ENCODE measurements at regions not wholly inside any gene's neighbourhood (a gene's known extent, or its start where the extent isn't known, plus 50 kb on each side); places are given as distances from the start of the nearest gene placed in this dataset.
"Not testable (repeated sequence)": the region's sequence is repeated elsewhere in the genome, so short reads cannot be mapped to it uniquely, and the experiment has no call there.

DNA sequence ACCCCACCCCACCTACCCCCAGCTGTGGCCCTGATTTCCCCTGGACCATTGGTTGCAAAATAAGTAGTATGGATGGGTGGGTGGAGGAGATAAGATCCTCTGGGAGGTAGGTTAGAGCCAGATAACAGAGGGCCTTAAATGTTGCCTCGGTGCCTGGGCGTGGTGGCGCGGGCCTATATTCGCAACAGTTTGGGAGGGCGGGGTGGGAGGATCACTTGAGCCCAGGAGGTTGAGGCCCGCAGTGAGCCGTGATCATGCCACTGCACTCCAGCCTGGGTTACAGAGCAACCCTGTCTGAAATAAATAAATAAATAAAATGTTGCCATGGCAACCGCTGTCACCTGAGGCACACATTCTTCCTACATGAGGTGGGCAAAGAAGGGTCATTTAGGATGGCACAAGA lies 103.3 kb upstream of the GATA6 start:
- Histone ChIP-seq H3K9me3 (ENCODE audit: control insufficient read depth in 1 of 2, low read length in 2 of 2) (no peaks in the 10 kb centered on the region), H3K27ac (ENCODE audit: low read depth, low read length) (no peak overlapping the region), H3K4me3 (ENCODE audit: low read depth in 1 of 2, low read length in 2 of 2) (no peak overlapping the region), H3K27me3 (ENCODE audit: control insufficient read depth in 1 of 2, insufficient read depth in 2 of 2, low read length in 2 of 2) (no peaks in the 10 kb centered on the region), H3K4me1 (ENCODE audit: control insufficient read depth in 1 of 2, insufficient read depth in 2 of 2, low read length in 2 of 2) (peaks cover 0 to 7% of the 10 kb centered on the region in 2 donors), H3K36me3 (ENCODE audit: control insufficient read depth in 1 of 2, insufficient read depth in 2 of 2, low read length in 2 of 2) (no peaks in the 10 kb centered on the region), H3K9ac (ENCODE audit: low read depth in 1 of 2, low read length in 2 of 2) (no peak overlapping the region)

DNA sequence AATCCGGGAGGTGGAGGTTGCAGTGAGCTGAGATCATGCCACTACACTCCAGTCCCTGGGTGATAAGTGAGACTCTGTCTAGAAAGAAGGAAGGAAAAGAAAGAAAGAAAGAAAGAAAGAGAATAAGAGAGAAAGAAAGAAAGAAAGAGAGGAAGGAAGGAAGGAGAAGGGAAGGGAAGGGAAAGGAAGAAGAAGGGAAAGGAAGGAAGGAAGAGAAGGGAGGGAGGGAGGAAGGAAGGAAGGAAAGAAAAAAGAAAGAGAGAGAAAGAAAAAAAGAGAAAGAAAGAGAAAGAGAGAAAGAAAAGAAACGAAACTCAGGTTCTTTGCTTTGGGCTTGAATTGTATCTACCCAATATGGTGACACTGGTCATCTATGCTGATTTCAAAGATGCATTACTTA lies 102.3 kb upstream of the GATA6 start:
- H3K36me3 ChIP-seq (ENCODE audit: control insufficient read depth in 1 of 2, insufficient read depth in 2 of 2, low read length in 2 of 2), result no peaks in the 10 kb centered on the region
- H3K4me3 ChIP-seq (ENCODE audit: low read depth in 1 of 2, low read length in 2 of 2), result no peak overlapping the region
- no peak overlapping the region for H3K9ac ChIP-seq (ENCODE audit: low read depth in 1 of 2, low read length in 2 of 2)
- peaks cover 0 to 7% of the 10 kb centered on the region in 2 donors for H3K4me1 ChIP-seq (ENCODE audit: control insufficient read depth in 1 of 2, insufficient read depth in 2 of 2, low read length in 2 of 2)
- H3K27me3 ChIP-seq (ENCODE audit: control insufficient read depth in 1 of 2, insufficient read depth in 2 of 2, low read length in 2 of 2), result no peaks in the 10 kb centered on the region
- H3K9me3 ChIP-seq (ENCODE audit: control insufficient read depth in 1 of 2, low read length in 2 of 2), result no peaks in the 10 kb centered on the region
- no peak overlapping the region for H3K27ac ChIP-seq (ENCODE audit: low read depth, low read length)

DNA sequence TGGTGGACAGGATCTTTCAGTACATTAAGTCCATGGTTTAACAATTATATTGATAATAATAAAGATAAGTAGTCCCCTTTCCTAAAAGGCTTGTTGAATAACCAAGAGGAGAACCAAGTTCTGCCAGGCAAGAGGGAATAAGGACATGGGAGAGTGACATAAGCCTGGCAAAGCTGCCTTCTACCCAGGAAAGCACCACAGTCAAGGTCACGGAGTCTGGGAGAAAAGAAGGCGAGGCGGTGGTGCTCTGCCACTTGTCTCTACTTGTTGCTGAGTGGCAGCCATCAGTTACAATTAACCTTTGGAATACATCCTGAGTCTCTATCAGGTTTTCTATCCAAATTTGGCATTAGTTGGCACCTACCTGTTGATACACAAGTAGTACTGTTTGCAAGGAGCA lies 101.7 kb upstream of the GATA6 start:
- Histone ChIP-seq H3K4me1 (ENCODE audit: control insufficient read depth in 1 of 2, insufficient read depth in 2 of 2, low read length in 2 of 2) (peaks cover 0 to 5% of the 10 kb centered on the region in 2 donors), H3K9ac (ENCODE audit: low read depth in 1 of 2, low read length in 2 of 2) (no peak overlapping the region), H3K9me3 (ENCODE audit: control insufficient read depth in 1 of 2, low read length in 2 of 2) (no peaks in the 10 kb centered on the region), H3K36me3 (ENCODE audit: control insufficient read depth in 1 of 2, insufficient read depth in 2 of 2, low read length in 2 of 2) (no peaks in the 10 kb centered on the region), H3K27ac (ENCODE audit: low read depth, low read length) (no peak overlapping the region), H3K27me3 (ENCODE audit: control insufficient read depth in 1 of 2, insufficient read depth in 2 of 2, low read length in 2 of 2) (no peaks in the 10 kb centered on the region), H3K4me3 (ENCODE audit: low read depth in 1 of 2, low read length in 2 of 2) (no peak overlapping the region)

DNA sequence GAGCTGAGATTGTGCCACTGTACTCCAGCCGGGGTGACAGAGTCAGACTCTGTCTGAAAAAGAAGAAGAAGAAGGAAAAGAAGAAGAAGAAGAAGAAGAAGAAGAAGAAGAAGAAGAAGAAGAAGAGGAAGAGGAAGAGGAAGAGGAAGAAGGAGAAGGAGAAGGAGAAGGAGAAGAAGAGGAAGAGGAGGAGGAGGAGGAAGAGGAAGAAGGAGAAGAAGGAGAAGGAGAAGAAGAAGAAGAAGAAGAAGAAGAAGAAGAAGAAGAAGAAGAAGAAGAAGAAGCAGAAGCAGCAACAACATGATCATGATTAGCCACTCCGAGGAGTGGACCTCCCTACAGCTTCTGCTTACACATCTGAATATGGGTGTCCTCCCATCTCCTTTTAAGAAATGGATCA lies 100.6 kb upstream of the GATA6 start:
- not testable (repeated sequence) for H3K9ac ChIP-seq (ENCODE audit: low read depth in 1 of 2, low read length in 2 of 2); H3K36me3 ChIP-seq (ENCODE audit: control insufficient read depth in 1 of 2, insufficient read depth in 2 of 2, low read length in 2 of 2); H3K4me1 ChIP-seq (ENCODE audit: control insufficient read depth in 1 of 2, insufficient read depth in 2 of 2, low read length in 2 of 2); H3K27me3 ChIP-seq (ENCODE audit: control insufficient read depth in 1 of 2, insufficient read depth in 2 of 2, low read length in 2 of 2); H3K9me3 ChIP-seq (ENCODE audit: control insufficient read depth in 1 of 2, low read length in 2 of 2); H3K4me3 ChIP-seq (ENCODE audit: low read depth in 1 of 2, low read length in 2 of 2); H3K27ac ChIP-seq (ENCODE audit: low read depth, low read length)

DNA sequence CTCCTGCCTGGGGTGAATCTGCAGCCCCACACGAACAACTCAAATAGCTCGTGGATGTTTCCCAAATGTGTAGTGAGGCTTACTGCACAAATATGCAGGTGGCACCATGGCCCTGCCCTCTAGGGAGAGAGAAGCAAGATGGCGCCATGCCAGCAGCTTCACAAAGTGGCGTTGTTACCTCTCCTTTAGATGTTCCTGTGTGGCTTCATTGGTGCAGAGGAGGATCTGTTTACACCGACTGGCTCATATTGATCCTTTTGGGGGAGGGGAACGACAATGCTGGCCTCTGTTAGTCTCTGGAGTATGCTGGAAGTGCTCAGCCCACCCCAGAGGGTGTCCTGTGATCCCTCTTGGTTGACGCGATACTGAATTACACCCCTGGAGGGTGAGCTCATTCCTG lies 99.5 kb upstream of the GATA6 start:
- H3K36me3 ChIP-seq (ENCODE audit: control insufficient read depth in 1 of 2, insufficient read depth in 2 of 2, low read length in 2 of 2), result no peaks in the 10 kb centered on the region
- no peak overlapping the region for H3K27ac ChIP-seq (ENCODE audit: low read depth, low read length)
- H3K4me1 ChIP-seq (ENCODE audit: control insufficient read depth in 1 of 2, insufficient read depth in 2 of 2, low read length in 2 of 2), result peaks cover 0 to 6% of the 10 kb centered on the region in 2 donors
- H3K9ac ChIP-seq (ENCODE audit: low read depth in 1 of 2, low read length in 2 of 2), result no peak overlapping the region
- H3K27me3 ChIP-seq (ENCODE audit: control insufficient read depth in 1 of 2, insufficient read depth in 2 of 2, low read length in 2 of 2), result no peaks in the 10 kb centered on the region
- H3K4me3 ChIP-seq (ENCODE audit: low read depth in 1 of 2, low read length in 2 of 2), result no peak overlapping the region
- H3K9me3 ChIP-seq (ENCODE audit: control insufficient read depth in 1 of 2, low read length in 2 of 2), result no peaks in the 10 kb centered on the region

DNA sequence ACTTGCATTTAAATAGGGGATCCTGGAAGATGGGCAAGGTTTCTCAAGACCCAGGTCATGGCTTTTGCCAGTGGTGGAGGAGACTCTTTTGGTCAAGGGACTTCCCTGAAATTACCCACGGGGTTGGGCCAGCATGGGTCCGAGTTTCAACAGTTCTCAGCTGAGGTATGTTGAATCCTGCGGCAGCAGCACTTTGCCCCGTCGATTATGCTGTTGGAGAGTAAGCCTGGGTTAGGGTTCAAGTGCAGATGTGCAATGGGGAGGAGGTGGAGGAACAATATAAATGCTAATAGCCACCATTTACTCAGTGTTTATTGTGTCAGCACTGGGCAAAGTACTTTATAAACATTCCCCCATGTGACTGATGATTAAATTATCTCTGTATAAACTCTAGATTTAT lies 96.0 kb upstream of the GATA6 start:
- H3K27ac ChIP-seq (ENCODE audit: low read depth, low read length), result no peak overlapping the region
- no peaks in the 10 kb centered on the region for H3K36me3 ChIP-seq (ENCODE audit: control insufficient read depth in 1 of 2, insufficient read depth in 2 of 2, low read length in 2 of 2)
- no peaks in the 10 kb centered on the region for H3K9me3 ChIP-seq (ENCODE audit: control insufficient read depth in 1 of 2, low read length in 2 of 2)
- H3K9ac ChIP-seq (ENCODE audit: low read depth in 1 of 2, low read length in 2 of 2), result no peak overlapping the region
- no peaks in the 10 kb centered on the region for H3K27me3 ChIP-seq (ENCODE audit: control insufficient read depth in 1 of 2, insufficient read depth in 2 of 2, low read length in 2 of 2)
- peaks cover 0 to 6% of the 10 kb centered on the region in 2 donors for H3K4me1 ChIP-seq (ENCODE audit: control insufficient read depth in 1 of 2, insufficient read depth in 2 of 2, low read length in 2 of 2)
- H3K4me3 ChIP-seq (ENCODE audit: low read depth in 1 of 2, low read length in 2 of 2), result no peak overlapping the region

DNA sequence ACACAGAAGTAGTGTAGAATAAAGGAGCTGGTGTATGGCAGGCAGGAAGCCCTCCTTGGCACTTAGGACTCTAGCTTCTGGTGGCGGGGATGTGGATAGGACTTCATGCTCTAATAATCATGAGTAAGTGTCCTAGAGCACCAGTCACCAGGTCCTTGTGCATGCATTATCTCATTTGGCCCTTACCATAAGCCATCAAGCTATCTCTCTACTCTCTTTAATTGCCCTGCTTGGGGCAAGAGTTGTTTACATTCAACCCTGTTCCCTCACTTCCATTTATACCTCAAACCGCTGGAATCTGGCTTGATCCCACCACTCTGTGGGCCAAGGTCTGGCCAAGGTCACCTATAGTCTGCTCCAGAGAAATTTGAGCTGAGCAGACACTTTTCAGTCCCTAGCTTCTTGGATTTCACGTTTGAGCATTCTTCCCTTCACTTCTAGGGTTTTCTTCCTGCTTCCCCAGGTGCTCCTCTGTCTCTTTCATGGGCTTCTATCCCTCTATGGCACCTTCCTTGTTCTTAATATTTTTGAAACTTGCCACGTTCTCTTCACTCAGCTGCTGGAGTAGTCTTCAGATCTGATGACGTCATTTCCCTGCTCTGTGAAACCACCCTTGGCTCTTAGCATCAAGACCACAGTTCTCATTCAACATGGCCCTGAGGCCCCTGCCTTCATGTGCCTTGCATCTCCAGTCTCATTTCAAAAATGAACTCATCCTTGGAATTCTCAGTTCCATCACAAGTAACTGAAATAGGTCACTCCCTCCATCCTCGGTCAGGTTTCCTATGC lies 94.9 kb upstream of the GATA6 start:
- H3K36me3 ChIP-seq (ENCODE audit: control insufficient read depth in 1 of 2, insufficient read depth in 2 of 2, low read length in 2 of 2), result no peaks in the 10 kb centered on the region
- H3K4me1 ChIP-seq (ENCODE audit: control insufficient read depth in 1 of 2, insufficient read depth in 2 of 2, low read length in 2 of 2), result peaks cover under 1 to 7% of the 10 kb centered on the region in 2 donors
- no peaks in the 10 kb centered on the region for H3K27me3 ChIP-seq (ENCODE audit: control insufficient read depth in 1 of 2, insufficient read depth in 2 of 2, low read length in 2 of 2)
- no peak overlapping the region for H3K27ac ChIP-seq (ENCODE audit: low read depth, low read length)
- no peak overlapping the region for H3K4me3 ChIP-seq (ENCODE audit: low read depth in 1 of 2, low read length in 2 of 2)
- no peak overlapping the region for H3K9ac ChIP-seq (ENCODE audit: low read depth in 1 of 2, low read length in 2 of 2)
- no peaks in the 10 kb centered on the region for H3K9me3 ChIP-seq (ENCODE audit: control insufficient read depth in 1 of 2, low read length in 2 of 2)

DNA sequence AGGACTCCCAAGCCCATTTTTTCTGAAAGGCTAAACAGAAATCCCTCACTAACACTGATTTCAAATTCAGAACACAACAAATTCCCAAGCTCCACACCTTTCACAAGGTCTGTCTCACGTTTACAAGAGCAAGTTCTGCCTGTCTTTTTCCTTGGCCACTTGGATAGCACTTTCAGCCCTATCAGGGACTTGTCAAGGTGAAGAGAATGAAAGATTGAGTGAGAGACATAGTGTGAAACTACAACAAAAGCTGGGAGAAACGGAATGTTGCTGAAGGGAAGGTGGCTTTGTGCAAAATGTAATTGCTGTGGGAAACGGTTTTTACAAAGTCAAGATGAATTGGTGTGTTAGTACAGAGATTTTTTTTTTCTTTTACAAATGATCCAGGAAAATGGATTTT lies 89.4 kb upstream of the GATA6 start:
- Histone ChIP-seq H3K9me3 (ENCODE audit: control insufficient read depth in 1 of 2, low read length in 2 of 2) (no peaks in the 10 kb centered on the region), H3K27me3 (ENCODE audit: control insufficient read depth in 1 of 2, insufficient read depth in 2 of 2, low read length in 2 of 2) (no peaks in the 10 kb centered on the region), H3K9ac (ENCODE audit: low read depth in 1 of 2, low read length in 2 of 2) (peak overlapping the region in 1 of 2 donors; percentile 43), H3K4me3 (ENCODE audit: low read depth in 1 of 2, low read length in 2 of 2) (no peak overlapping the region), H3K4me1 (ENCODE audit: control insufficient read depth in 1 of 2, insufficient read depth in 2 of 2, low read length in 2 of 2) (peaks cover 17 to 28% of the 10 kb centered on the region in 2 donors), H3K36me3 (ENCODE audit: control insufficient read depth in 1 of 2, insufficient read depth in 2 of 2, low read length in 2 of 2) (no peaks in the 10 kb centered on the region), H3K27ac (ENCODE audit: low read depth, low read length) (no peak overlapping the region)

DNA sequence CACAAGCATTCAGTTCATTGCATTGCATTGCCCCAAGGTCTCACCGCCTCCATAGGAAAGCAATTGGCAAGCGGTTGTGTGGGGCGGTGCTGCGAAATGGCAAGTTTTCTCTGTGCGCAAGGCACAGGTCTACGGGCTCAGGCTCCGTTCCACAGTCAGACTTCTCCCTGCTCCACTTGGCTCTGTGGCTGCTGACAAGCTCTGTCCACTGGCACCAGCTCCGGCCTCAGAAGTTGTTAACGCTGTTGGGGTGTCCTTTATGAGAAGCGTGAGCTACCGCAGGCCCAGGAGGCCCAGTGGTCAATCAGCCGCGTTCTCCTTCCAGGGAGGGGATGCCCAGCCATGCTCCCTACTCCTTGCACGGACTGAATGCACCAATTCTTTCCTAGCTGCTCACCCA lies 87.0 kb upstream of the GATA6 start:
- H3K27me3 ChIP-seq (ENCODE audit: control insufficient read depth in 1 of 2, insufficient read depth in 2 of 2, low read length in 2 of 2), result no peaks in the 10 kb centered on the region
- H3K36me3 ChIP-seq (ENCODE audit: control insufficient read depth in 1 of 2, insufficient read depth in 2 of 2, low read length in 2 of 2), result no peaks in the 10 kb centered on the region
- H3K4me3 ChIP-seq (ENCODE audit: low read depth in 1 of 2, low read length in 2 of 2), result no peak overlapping the region
- H3K9me3 ChIP-seq (ENCODE audit: control insufficient read depth in 1 of 2, low read length in 2 of 2), result no peaks in the 10 kb centered on the region
- H3K27ac ChIP-seq (ENCODE audit: low read depth, low read length), result no peak overlapping the region
- no peak overlapping the region for H3K9ac ChIP-seq (ENCODE audit: low read depth in 1 of 2, low read length in 2 of 2)
- peaks cover 17 to 36% of the 10 kb centered on the region in 2 donors for H3K4me1 ChIP-seq (ENCODE audit: control insufficient read depth in 1 of 2, insufficient read depth in 2 of 2, low read length in 2 of 2)

DNA sequence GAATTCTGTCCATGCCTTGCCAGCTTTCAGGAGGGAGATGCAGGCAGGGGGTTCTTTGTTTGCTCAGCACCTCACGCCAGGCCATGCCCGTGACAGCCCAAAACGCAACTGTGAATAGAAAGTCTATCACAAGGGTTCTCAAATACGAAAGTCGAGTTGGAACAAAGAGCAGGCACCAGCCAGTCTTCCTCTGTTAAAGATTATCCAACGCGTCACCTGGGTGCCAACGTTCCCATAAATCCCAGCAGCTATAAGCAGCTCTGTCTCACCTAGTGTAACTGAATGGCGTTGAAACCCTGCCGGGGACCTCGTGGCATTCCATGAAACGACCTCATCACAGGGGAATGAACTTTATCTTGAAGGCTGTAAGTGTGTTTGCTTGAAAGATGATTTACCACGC lies 84.8 kb upstream of the GATA6 start:
- Histone ChIP-seq H3K27me3 (ENCODE audit: control insufficient read depth in 1 of 2, insufficient read depth in 2 of 2, low read length in 2 of 2) (no peaks in the 10 kb centered on the region), H3K9me3 (ENCODE audit: control insufficient read depth in 1 of 2, low read length in 2 of 2) (no peaks in the 10 kb centered on the region), H3K36me3 (ENCODE audit: control insufficient read depth in 1 of 2, insufficient read depth in 2 of 2, low read length in 2 of 2) (no peaks in the 10 kb centered on the region), H3K4me3 (ENCODE audit: low read depth in 1 of 2, low read length in 2 of 2) (peak overlapping the region; percentile 38 to 56), H3K9ac (ENCODE audit: low read depth in 1 of 2, low read length in 2 of 2) (peak overlapping the region; percentile 14 to 28), H3K27ac (ENCODE audit: low read depth, low read length) (peak overlapping the region; percentile 65), H3K4me1 (ENCODE audit: control insufficient read depth in 1 of 2, insufficient read depth in 2 of 2, low read length in 2 of 2) (peaks cover 21 to 49% of the 10 kb centered on the region in 2 donors)
